Ovary (tissue), 3 donors: ENCODE measurements at regions not wholly inside any gene's neighbourhood (a gene's known extent, or its start where the extent isn't known, plus 50 kb on each side); places are given as distances from the start of the nearest gene placed in this dataset.
"Not testable (repeated sequence)": the region's sequence is repeated elsewhere in the genome, so short reads cannot be mapped to it uniquely, and the experiment has no call there.

Experiments
- POLR2A ChIP-seq: fragments of 450-650 bp; IDR thresholded peaks from one replicate; pipeline ENCODE4 v1.6.1; 2017; ENCODE audit warnings: antibody characterized with exemption, mild to moderate bottlenecking, moderate library complexity
- TF ChIP-seq, protein P1 (sequence below), 3 donors: fragments of 450-650 bp in 2 of 3; fragments of 200-600 bp in 1 of 3; IDR thresholded peaks; one replicate each; pipeline versions ENCODE4 v1.5.1 to v1.8.0; 2016 to 2022; ENCODE audit warnings: antibody characterized with exemption in 3 of 3, mild to moderate bottlenecking in 1 of 3
- donor health status: DM: no; HTN: no; CAD: no.

DNA sequence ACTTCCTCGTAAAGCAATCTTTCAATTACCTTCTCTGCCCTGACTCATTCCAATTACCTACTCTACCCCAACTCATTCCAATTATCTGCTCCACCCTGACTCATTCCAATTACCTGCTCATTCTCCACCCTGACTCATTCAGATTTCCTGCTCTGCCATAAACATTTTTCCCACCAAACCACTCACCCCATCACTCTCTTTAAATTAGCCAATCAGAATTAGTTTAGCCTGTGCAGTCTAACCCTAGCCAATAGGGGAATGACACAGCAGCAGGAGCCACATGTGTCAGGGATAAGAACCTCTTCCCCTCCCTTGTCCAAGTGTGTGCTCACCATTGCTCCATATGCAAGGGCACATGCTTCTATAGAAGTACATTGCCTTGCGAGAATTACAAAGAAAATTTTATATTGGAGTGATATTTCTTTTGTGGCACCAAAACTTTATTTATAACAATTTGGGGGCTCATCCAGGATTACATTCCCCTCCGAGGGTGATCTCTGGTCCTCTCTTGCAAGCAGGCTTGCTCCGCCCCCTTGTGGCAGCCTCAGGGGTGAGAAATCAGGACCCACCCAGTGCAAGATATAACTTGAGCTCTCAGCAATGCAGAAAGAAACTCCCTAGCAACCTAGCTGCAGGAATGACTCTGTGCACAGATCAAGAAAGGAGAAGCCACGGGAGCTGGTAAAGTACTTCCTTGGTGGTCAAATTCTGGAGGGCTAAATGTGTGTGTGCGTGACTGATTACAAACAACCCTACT lies 551.9 kb upstream of the EYS start:
- TF ChIP-seq, protein P1, sequence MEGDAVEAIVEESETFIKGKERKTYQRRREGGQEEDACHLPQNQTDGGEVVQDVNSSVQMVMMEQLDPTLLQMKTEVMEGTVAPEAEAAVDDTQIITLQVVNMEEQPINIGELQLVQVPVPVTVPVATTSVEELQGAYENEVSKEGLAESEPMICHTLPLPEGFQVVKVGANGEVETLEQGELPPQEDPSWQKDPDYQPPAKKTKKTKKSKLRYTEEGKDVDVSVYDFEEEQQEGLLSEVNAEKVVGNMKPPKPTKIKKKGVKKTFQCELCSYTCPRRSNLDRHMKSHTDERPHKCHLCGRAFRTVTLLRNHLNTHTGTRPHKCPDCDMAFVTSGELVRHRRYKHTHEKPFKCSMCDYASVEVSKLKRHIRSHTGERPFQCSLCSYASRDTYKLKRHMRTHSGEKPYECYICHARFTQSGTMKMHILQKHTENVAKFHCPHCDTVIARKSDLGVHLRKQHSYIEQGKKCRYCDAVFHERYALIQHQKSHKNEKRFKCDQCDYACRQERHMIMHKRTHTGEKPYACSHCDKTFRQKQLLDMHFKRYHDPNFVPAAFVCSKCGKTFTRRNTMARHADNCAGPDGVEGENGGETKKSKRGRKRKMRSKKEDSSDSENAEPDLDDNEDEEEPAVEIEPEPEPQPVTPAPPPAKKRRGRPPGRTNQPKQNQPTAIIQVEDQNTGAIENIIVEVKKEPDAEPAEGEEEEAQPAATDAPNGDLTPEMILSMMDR (IDR thresholded peaks at IDR 0.05), result not testable (repeated sequence)
- TF ChIP-seq POLR2A, result not testable (repeated sequence)
